ENCODE measurements at regions not wholly inside any gene's neighbourhood (a gene's known extent, or its start where the extent isn't known, plus 50 kb on each side); places are given as distances from the start of the nearest gene placed in this dataset.

GRCh38 chr3:28188686-28189085 is 52.7 kb upstream of the CMC1 start:
- no peak for TF ChIP-seq YY1 (IDR thresholded peaks at IDR 0.05; ENCODE audit: insufficient read depth, insufficient read length)
- no peak for TF ChIP-seq ZNF274 (IDR thresholded peaks at IDR 0.05; ENCODE audit: low read depth, low read length)

All from NT2/D1 (cell line).